ENCODE measurements at regions not wholly inside any gene's neighbourhood (a gene's known extent, or its start where the extent isn't known, plus 50 kb on each side); places are given as distances from the start of the nearest gene placed in this dataset.

GRCh38 chr4:134934036-134934808, 732.6 kb upstream of the PABPC4L start:
- no peak for TF ChIP-seq POLR2A (IDR thresholded peaks at IDR 0.05; ENCODE audit: low read depth, low read length)
- no peak for TF ChIP-seq CTCF (IDR thresholded peaks at IDR 0.05; ENCODE audit: extremely low read depth in 1 of 2, insufficient read depth in 1 of 2, low read depth in 1 of 2, low read length in 2 of 2)
- TF ChIP-seq JUN (IDR thresholded peaks at IDR 0.05; ENCODE audit: borderline replicate concordance, insufficient read depth, insufficient read length, low read depth), result no peak
- no peak for TF ChIP-seq MYC (IDR thresholded peaks at IDR 0.05; ENCODE audit: low read depth, low read length)
- TF ChIP-seq MAX (IDR thresholded peaks at IDR 0.05; ENCODE audit: insufficient read depth, insufficient read length), result no peak
- no peak for TF ChIP-seq EZH2 (IDR thresholded peaks at IDR 0.05; ENCODE audit: borderline replicate concordance, low read depth, low read length, severe bottlenecking)
- TF ChIP-seq POLR2AphosphoS5 (IDR thresholded peaks at IDR 0.05; ENCODE audit: insufficient read depth, low read depth, low read length), result no peak
- TF ChIP-seq GATA2 (IDR thresholded peaks at IDR 0.05; ENCODE audit: insufficient read depth, insufficient read length, low read depth, low read length), result no peak
